ENCODE measurements at regions not wholly inside any gene's neighbourhood (a gene's known extent, or its start where the extent isn't known, plus 50 kb on each side); places are given as distances from the start of the nearest gene placed in this dataset.
"Not testable (repeated sequence)": the region's sequence is repeated elsewhere in the genome, so short reads cannot be mapped to it uniquely, and the experiment has no call there.

- not testable (repeated sequence) for TF ChIP-seq CTCF (IDR thresholded peaks at IDR 0.05 in 4 of 5, conservative IDR thresholded peaks at IDR 0.05 in 1 of 5); POLR2A (IDR thresholded peaks at IDR 0.05)
Observed at GRCh38 chr2:111510384-111510783, 373.6 kb downstream of the ANAPC1 start.
